ENCODE measurements at regions not wholly inside any gene's neighbourhood (a gene's known extent, or its start where the extent isn't known, plus 50 kb on each side); places are given as distances from the start of the nearest gene placed in this dataset.
A peak's percentile ranks its signal among the peaks of the same experiment; 100 is the strongest.

DNA sequence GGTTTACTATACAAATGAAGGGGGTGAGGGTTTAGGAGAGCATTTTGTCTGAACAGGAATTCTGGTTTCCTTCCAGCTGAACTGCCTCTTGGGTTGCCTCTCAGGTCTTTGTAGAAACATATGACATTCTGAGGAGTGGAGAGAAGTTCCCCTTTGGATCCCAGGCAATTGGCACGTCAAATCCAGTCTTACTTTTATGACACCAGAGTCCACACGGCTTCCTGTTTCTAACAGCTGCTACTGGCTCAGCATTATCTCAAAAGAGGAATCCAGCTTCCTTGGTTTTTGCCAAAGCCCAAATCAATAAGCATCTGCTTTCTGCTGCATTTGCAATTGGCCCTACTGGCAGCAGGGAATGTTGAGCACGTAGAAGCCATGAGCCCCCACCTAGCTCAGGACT is 97.6 kb upstream of the FAM20A start:
- DNase-seq = no peak
- Mint-ChIP-seq H3K4me3 (no peak overlapping the region), H3K27ac (no peak overlapping the region), H3K36me3 (ENCODE audit: low read depth) (no peaks in the 10 kb centered on the region), H3K27me3 (ENCODE audit: insufficient read depth) (peaks cover 2% of the 10 kb centered on the region; the same call in 1 of the 2 replicates), H3K9me3 (peaks cover 25% of the 10 kb centered on the region), H3K4me1 (ENCODE audit: low read depth) (peaks cover 9% of the 10 kb centered on the region; the same call in 1 of the 2 replicates)
- TF ChIP-seq, protein P1, sequence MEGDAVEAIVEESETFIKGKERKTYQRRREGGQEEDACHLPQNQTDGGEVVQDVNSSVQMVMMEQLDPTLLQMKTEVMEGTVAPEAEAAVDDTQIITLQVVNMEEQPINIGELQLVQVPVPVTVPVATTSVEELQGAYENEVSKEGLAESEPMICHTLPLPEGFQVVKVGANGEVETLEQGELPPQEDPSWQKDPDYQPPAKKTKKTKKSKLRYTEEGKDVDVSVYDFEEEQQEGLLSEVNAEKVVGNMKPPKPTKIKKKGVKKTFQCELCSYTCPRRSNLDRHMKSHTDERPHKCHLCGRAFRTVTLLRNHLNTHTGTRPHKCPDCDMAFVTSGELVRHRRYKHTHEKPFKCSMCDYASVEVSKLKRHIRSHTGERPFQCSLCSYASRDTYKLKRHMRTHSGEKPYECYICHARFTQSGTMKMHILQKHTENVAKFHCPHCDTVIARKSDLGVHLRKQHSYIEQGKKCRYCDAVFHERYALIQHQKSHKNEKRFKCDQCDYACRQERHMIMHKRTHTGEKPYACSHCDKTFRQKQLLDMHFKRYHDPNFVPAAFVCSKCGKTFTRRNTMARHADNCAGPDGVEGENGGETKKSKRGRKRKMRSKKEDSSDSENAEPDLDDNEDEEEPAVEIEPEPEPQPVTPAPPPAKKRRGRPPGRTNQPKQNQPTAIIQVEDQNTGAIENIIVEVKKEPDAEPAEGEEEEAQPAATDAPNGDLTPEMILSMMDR (IDR thresholded peaks at IDR 0.05) = no peak

DNA sequence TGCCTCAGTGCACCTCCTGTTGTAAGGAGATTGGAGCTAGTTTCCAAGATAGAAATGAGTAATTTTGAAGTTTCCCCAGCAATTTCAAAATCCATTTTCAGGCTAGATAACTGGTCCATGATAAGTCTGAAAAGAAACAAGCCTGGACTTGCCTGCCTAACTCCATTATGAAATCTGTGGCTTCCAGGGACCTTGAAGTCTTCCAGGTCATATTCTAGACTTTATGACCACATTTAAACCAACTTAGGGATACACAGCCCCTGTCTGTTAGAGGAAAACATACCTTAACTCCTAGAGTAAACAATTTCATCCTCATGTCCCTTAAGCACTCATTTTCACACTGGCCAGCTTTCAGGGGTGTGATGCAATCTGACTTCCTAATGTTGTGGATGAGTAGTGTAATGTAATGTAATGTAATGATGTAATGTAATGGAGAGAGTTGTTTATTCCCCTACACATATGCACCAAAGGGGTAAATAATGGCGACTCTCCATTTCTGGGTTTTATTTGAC is 96.7 kb upstream of the FAM20A start:
- H3K4me3 Mint-ChIP-seq = no peak overlapping the region
- peak; percentile 22 for DNase-seq
- H3K27me3 Mint-ChIP-seq (ENCODE audit: insufficient read depth) = peaks cover 2% of the 10 kb centered on the region; the same call in 1 of the 2 replicates
- peaks cover 9% of the 10 kb centered on the region; the same call in 1 of the 2 replicates for H3K4me1 Mint-ChIP-seq (ENCODE audit: low read depth)
- H3K36me3 Mint-ChIP-seq (ENCODE audit: low read depth) = no peaks in the 10 kb centered on the region
- peak overlapping the region; percentile 11; the same call in 1 of the 2 replicates for H3K27ac Mint-ChIP-seq
- TF ChIP-seq, protein P1 (IDR thresholded peaks at IDR 0.05) = no peak
- H3K9me3 Mint-ChIP-seq = peaks cover 19% of the 10 kb centered on the region

DNA sequence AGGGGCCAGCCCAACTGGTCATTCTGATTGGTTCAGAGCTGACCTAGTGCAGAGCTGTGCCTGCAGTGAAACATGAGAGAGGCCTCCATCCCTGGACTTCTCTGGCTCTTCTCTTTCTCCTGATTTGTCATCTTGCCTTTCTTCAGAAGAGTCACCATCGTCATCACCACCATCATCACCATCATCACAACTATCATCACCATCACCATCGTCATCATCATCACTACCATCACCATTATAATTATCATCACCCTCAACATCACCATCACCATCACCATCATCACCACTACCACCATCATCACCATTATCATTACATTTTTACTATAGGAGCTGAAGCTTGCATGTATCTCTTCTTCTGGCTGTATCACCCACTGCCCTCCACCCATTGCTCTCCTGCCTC is 94.5 kb upstream of the FAM20A start:
- TF ChIP-seq, protein P1 (IDR thresholded peaks at IDR 0.05) = no peak
- H3K4me3 Mint-ChIP-seq = no peak overlapping the region
- DNase-seq = no peak
- H3K27me3 Mint-ChIP-seq (ENCODE audit: insufficient read depth) = peaks cover 2% of the 10 kb centered on the region; the same call in 1 of the 2 replicates
- peaks cover 31% of the 10 kb centered on the region for H3K9me3 Mint-ChIP-seq
- peaks cover 9% of the 10 kb centered on the region; the same call in 1 of the 2 replicates for H3K4me1 Mint-ChIP-seq (ENCODE audit: low read depth)
- H3K27ac Mint-ChIP-seq = no peak overlapping the region
- no peaks in the 10 kb centered on the region for H3K36me3 Mint-ChIP-seq (ENCODE audit: low read depth)

DNA sequence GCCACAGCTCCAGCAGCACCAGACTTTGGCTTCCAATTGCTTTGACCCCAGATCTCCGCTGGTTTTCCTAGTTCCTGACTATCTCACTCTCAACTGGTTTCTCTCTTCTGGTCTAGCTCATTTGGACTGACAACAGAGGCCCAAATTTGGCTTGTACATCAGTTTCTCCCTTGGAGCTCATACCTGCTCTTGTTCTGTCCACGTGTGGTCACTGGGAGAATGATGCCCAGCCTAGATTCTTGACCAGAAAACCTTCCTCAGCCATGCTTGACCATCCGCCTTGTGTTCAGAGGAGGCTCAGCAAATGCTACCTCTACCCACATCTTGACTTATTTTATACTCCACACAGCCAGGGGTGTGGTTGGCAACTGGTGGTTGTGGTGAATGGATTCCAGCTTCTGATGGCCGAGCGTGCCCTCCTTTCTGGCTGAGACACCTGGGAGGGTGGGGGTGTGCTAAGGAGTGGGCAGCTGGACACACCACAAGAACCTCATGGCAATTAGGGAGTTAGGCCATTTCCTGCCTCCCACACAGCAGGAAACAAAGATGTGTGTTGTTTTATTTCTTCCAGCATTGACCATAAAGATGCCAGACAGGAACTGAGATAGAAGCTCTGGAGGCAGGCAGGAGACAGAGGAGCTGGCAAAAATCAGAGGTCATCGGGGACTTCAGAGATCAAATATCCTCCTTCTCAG is 93.8 kb upstream of the FAM20A start:
- Mint-ChIP-seq H3K36me3 (ENCODE audit: low read depth) (no peaks in the 10 kb centered on the region), H3K27me3 (ENCODE audit: insufficient read depth) (peaks cover 2% of the 10 kb centered on the region; the same call in 1 of the 2 replicates), H3K4me1 (ENCODE audit: low read depth) (peaks cover 9% of the 10 kb centered on the region; the same call in 1 of the 2 replicates), H3K9me3 (peaks cover 38% of the 10 kb centered on the region), H3K4me3 (no peak overlapping the region), H3K27ac (no peak overlapping the region)
- DNase-seq = no peak
- TF ChIP-seq, protein P1 (IDR thresholded peaks at IDR 0.05) = no peak

GRCh38 chr17:68693896-68694295 is 92.7 kb upstream of the FAM20A start:
- Mint-ChIP-seq H3K4me3 (no peak overlapping the region), H3K36me3 (ENCODE audit: low read depth) (no peaks in the 10 kb centered on the region), H3K4me1 (ENCODE audit: low read depth) (peaks cover 9% of the 10 kb centered on the region; the same call in 1 of the 2 replicates), H3K27ac (no peak overlapping the region), H3K9me3 (peaks cover 34% of the 10 kb centered on the region), H3K27me3 (ENCODE audit: insufficient read depth) (peaks cover 2% of the 10 kb centered on the region; the same call in 1 of the 2 replicates)
- TF ChIP-seq, protein P1 (IDR thresholded peaks at IDR 0.05) = no peak
- DNase-seq = no peak
